Keratinocyte (primary cell): ENCODE measurements at regions not wholly inside any gene's neighbourhood (a gene's known extent, or its start where the extent isn't known, plus 50 kb on each side); places are given as distances from the start of the nearest gene placed in this dataset.

ENCODE experiments used
- CTCF ChIP-seq, 3 experiments: IDR thresholded peaks in 1 of 3; conservative IDR thresholded peaks in 1 of 3; optimal IDR thresholded peaks in 1 of 3; 2 replicates in 2 of 3; 3 replicates in 1 of 3; pipeline versions ENCODE3 to v1.5.1; 2011; ENCODE audit warnings: low read length in 3 of 3, mild to moderate bottlenecking in 3 of 3, moderate library complexity in 2 of 3, control low read depth in 1 of 3, inconsistent platforms in 1 of 3; ENCODE audit not compliant: insufficient read depth in 2 of 3; ENCODE audit errors: extremely low read depth in 1 of 3
- EZH2 ChIP-seq: IDR thresholded peaks from one replicate; pipeline ENCODE4 v1.6.1; 2012; ENCODE audit warnings: inconsistent platforms, mild to moderate bottlenecking, low read length, moderate library complexity

GRCh38 chr5:155629597-155629996 lies 616.0 kb downstream of the KIF4B start:
- no peak for TF ChIP-seq CTCF (optimal IDR thresholded peaks at IDR 0.05 in 1 of 3, IDR thresholded peaks at IDR 0.05 in 1 of 3, conservative IDR thresholded peaks at IDR 0.05 in 1 of 3; ENCODE audit: extremely low read depth in 1 of 3, insufficient read depth in 2 of 3, low read length in 3 of 3)
- TF ChIP-seq EZH2 = no peak
